ENCODE measurements at regions not wholly inside any gene's neighbourhood (a gene's known extent, or its start where the extent isn't known, plus 50 kb on each side); places are given as distances from the start of the nearest gene placed in this dataset.

- no peak for TF ChIP-seq CTCF (conservative IDR thresholded peaks at IDR 0.05)
- Mint-ChIP-seq H3K4me1 (no peaks in the 10 kb centered on the region), H3K27ac (ENCODE audit: unreplicated experiment) (no peak overlapping the region), H3K4me3 (no peak overlapping the region), H3K36me3 (ENCODE audit: low read depth) (no peaks in the 10 kb centered on the region), H3K9me3 (peaks cover 6% of the 10 kb centered on the region), H3K27me3 (ENCODE audit: low read depth) (no peaks in the 10 kb centered on the region)
- DNase-seq (ENCODE audit: low read depth, low spot score) = no peak
These were observed 460.4 kb downstream of the RAPGEF2 start for GRCh38 chr4:159563257-159563656.

- H3K9me3 Mint-ChIP-seq = peaks cover 13% of the 10 kb centered on the region
- no peaks in the 10 kb centered on the region for H3K4me1 Mint-ChIP-seq
- no peak for TF ChIP-seq CTCF (conservative IDR thresholded peaks at IDR 0.05)
- no peaks in the 10 kb centered on the region for H3K36me3 Mint-ChIP-seq (ENCODE audit: low read depth)
- DNase-seq (ENCODE audit: low read depth, low spot score) = no peak
- no peaks in the 10 kb centered on the region for H3K27me3 Mint-ChIP-seq (ENCODE audit: low read depth)
- no peak overlapping the region for H3K27ac Mint-ChIP-seq (ENCODE audit: unreplicated experiment)
- no peak overlapping the region for H3K4me3 Mint-ChIP-seq
These were observed 461.7 kb downstream of the RAPGEF2 start for GRCh38 chr4:159564615-159565014.

DNA sequence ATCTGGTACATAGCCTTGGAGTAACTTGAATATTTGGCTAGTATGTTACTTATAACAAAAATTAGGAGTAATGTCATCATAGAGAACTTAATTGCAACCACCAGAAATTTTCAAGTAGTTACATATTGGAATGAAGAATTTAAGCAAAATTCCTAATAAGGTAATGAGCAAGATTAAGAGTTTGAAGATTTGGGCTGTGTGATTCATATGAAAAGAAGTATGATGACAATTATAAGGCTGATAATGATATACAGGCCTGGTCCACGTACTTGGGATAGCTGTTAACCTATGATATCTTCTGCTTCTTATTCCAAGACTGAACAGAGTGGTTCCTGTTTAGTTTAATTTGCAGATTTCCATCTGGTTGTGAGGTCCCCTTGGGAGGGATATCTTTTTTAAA lies 463.9 kb downstream of the RAPGEF2 start:
- peaks cover 25% of the 10 kb centered on the region for H3K9me3 Mint-ChIP-seq
- no peak for TF ChIP-seq CTCF (conservative IDR thresholded peaks at IDR 0.05)
- no peak overlapping the region for H3K4me3 Mint-ChIP-seq
- peaks cover 15% of the 10 kb centered on the region for H3K36me3 Mint-ChIP-seq (ENCODE audit: low read depth)
- H3K27ac Mint-ChIP-seq (ENCODE audit: unreplicated experiment) = no peak overlapping the region
- no peaks in the 10 kb centered on the region for H3K27me3 Mint-ChIP-seq (ENCODE audit: low read depth)
- no peak for DNase-seq (ENCODE audit: low read depth, low spot score)
- no peaks in the 10 kb centered on the region for H3K4me1 Mint-ChIP-seq

GRCh38 chr4:159577241-159577640 lies 474.4 kb downstream of the RAPGEF2 start:
- no peaks in the 10 kb centered on the region for H3K4me1 Mint-ChIP-seq
- no peak for TF ChIP-seq CTCF (conservative IDR thresholded peaks at IDR 0.05)
- H3K4me3 Mint-ChIP-seq = no peak overlapping the region
- no peak for DNase-seq (ENCODE audit: low read depth, low spot score)
- no peaks in the 10 kb centered on the region for H3K36me3 Mint-ChIP-seq (ENCODE audit: low read depth)
- H3K9me3 Mint-ChIP-seq = peaks cover 9% of the 10 kb centered on the region
- no peak overlapping the region for H3K27ac Mint-ChIP-seq (ENCODE audit: unreplicated experiment)
- no peaks in the 10 kb centered on the region for H3K27me3 Mint-ChIP-seq (ENCODE audit: low read depth)

DNA sequence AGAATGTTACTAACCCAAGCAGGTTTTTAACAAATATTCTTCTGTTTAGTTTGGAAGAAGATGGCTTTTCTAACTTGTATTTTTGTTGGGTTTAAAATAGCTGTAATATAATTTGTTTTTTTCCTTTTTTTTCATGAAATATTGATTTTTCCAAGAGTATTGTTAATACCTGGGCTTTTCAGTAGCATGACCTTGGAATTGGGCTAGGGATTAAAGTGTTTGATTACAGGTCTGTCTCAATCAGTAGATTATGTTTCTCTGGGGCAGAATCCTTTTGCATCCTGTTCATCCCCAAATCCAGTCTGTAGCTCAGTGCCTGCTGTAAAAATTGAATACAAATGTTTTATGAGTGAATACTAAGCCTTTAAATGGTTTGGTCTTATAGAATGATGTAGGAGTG lies 479.8 kb downstream of the RAPGEF2 start:
- Mint-ChIP-seq H3K36me3 (ENCODE audit: low read depth) (peaks cover 17% of the 10 kb centered on the region), H3K4me3 (no peak overlapping the region), H3K27me3 (ENCODE audit: low read depth) (no peaks in the 10 kb centered on the region), H3K27ac (ENCODE audit: unreplicated experiment) (no peak overlapping the region), H3K9me3 (peaks cover 14% of the 10 kb centered on the region), H3K4me1 (no peaks in the 10 kb centered on the region)
- no peak for TF ChIP-seq CTCF (conservative IDR thresholded peaks at IDR 0.05)
- no peak for DNase-seq (ENCODE audit: low read depth, low spot score)

All from neural crest cell (in vitro differentiated cells).